NCI-H2107 treated with DMSO at 0.1 percent for 48 hours (cell line): ENCODE measurements at regions not wholly inside any gene's neighbourhood (a gene's known extent, or its start where the extent isn't known, plus 50 kb on each side); places are given as distances from the start of the nearest gene placed in this dataset.
"Not testable (repeated sequence)": the region's sequence is repeated elsewhere in the genome, so short reads cannot be mapped to it uniquely, and the experiment has no call there.

Experiments
- DNase-seq: peaks from one replicate; lab custom pipeline; 2025; ENCODE audit not compliant: unreplicated experiment; lab: John Stamatoyannopoulos, UW

- no peak for DNase-seq
Observed at GRCh38 chr5:127213231-127213630, 77.4 kb upstream of the MEGF10 start.

DNA sequence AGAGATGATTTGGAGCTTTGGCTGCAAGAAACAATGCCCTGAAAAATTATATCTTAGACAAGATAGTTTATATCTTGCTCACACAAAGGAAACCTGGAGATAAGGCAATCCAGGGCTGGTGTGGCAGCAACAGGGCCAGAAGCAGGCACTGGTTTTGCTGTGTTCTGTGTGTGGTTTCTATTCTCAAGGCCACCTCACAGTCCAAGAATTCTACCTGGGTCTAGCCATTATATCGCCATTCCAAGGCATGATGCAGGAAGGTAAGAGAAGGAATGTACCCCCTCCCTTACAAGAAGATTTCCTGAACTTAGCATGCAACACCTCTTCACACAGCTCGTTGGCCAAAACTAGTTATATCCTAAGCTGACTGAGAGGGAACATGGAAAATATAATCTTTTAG is 74.5 kb upstream of the MEGF10 start:
- no peak for DNase-seq

GRCh38 chr5:127216898-127217675 is 73.5 kb upstream of the MEGF10 start:
- DNase-seq: no peak

DNA sequence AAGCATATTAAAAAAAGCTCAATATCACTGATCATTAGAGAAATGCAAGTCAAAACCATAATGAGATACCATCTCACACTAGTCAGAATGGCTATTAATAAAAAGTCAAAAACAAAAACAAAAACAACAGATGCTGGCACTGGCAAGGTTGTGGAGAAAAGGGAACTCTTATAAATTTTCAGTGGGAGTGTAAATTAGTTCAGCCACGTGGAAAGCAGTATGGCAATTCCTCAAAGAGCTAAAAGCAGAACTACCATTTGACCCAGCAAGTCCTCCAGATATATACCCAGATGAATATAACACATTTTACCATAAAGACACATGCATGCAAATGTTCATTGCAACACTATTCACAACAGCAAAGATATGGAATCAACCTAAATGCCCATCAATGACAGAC is 68.7 kb upstream of the MEGF10 start:
- DNase-seq: not testable (repeated sequence)

- not testable (repeated sequence) for DNase-seq
Observed at GRCh38 chr5:127222571-127223156, 67.9 kb upstream of the MEGF10 start.

DNA sequence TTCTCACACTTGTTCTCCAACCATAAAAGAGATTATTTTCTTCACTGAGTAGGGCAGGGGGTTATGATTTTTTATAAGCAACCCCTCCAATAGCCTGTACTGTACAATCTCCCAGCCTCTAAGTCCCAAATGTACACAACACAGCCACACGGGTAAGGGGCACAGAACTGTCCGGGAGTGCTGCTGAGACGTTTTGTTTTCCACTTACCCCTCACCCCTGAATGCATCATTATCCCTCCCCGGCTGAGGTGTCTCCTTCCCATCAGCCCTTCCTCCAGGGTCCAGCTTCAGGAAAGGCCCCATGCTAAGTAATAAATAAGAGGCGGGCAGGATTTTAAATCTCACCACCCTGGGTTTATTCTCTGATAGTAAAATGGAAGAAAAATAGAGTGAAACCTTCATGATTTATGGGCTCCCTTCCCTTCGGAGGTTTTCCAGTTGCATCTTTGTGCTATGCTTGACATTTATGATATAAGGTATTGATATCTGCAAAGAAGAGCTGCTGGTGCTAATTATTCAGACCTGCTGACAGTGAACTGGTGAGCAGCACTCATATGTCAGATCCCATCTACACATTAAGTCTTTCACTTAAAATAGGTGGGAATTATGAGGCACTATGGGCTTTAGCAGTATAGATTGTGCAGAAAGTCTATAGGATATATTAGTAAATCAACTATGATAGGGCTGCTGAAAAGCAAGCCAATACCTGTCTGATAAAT is 67.2 kb upstream of the MEGF10 start:
- DNase-seq: no peak

- DNase-seq: no peak
Observed at GRCh38 chr5:127227881-127228280, 62.7 kb upstream of the MEGF10 start.

DNA sequence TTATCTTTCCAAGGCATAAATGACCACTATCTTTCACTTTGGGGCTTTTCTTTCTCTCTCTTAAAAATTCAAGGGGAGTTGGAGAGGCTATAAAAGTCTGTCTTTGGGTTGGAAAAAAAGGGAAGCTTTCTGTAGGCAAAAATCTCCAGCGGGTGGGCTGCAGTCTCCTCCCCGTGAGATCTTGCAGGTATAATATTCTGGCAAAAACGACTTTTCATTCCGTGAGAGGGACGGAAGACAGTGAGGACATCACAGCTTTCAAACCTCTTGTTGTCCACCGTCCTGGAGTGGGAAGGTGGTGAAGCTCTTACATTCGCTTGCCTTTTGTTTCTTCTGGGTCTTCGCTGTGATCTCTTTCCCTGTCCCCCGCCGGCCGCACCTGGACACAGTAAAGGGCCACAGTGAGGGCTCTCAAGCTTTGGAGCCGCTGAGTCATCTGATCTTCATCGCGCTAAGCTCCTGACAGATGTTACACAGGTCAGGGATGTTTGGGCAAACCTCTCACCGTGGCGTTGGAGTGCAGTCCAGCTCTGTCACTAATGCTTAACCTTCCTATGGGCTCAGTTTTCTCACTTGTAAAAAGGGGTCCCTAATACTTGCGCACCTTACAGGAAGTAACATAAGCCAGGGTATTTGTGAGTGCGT is 61.9 kb upstream of the MEGF10 start:
- DNase-seq: no peak

DNA sequence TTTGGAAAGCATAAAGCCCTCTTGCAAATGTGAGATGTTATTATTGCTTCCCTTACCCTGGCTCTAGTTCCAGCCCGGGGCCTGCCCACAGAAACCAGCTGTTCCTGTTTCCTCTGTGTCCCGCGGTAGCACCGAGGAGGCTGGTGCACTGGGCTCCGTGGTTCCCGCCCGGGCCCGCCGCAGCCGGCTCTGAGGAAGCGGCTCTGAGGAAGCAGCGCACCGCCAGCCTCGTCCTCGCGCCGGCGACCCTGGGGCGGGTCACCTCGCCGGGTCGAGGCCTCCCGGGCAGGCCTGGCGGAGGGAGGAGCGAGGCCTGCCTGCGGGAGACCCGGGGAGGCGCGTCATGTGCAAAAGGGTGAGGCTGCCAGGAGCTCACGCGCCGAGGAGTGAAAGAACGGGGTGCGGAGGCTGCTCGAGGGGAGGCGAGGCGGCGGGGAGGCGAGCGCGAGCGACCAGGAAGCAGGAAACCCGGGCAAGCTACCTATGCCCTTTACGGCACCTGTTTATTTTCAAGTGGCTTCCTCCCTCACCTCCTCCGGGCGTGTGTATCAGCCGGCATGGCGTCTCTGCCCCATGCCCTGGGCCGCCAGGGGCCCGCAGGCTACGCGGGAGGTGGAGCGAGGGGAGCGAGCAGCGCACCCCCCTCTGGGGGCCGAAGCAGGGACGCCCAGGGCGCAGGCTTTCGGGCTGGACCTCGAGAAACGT is 61.3 kb upstream of the MEGF10 start:
- DNase-seq: no peak

DNA sequence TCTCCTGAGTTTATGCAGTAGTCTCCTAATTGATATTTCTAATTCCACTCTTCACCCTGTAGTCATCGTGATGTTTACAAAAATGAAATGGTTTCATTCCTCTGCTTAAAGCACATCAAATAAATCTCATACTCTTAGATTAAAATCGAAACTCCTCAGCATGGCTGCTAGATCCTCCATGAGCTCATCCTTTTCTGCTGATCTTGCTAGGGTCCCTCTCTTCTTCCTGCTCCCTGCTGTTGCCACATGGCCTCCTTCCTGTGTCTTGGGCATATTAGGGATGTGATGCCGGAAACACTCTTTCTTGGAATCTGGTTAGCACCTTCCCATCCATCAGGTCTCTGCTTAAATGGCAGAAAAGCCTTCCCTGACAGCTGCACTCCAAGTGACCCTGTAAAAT is 59.5 kb upstream of the MEGF10 start:
- DNase-seq: no peak

DNA sequence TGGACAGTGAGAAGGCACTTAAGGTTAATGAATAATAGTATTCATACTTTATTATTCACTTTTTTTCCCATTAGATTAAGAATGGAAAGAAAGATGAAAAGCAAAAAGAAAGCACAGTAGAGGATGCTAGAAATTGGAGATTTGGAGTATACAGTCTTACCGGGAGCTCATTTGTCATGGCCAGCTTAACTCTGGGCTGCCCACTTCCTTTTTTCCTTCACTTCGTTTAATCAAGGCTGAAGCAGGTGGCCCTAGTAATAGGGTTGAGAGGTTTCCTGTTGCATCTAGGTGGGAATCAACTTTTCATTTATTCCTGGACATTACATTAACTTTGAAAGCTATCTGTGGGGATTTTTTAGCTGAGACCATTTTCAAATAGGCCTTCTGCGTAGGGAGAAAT is 57.0 kb upstream of the MEGF10 start:
- DNase-seq: no peak

GRCh38 chr5:127235136-127235535 is 55.5 kb upstream of the MEGF10 start:
- no peak for DNase-seq

- no peak for DNase-seq
Observed at GRCh38 chr5:127236254-127236653, 54.3 kb upstream of the MEGF10 start.
